ENCODE measurements at regions not wholly inside any gene's neighbourhood (a gene's known extent, or its start where the extent isn't known, plus 50 kb on each side); places are given as distances from the start of the nearest gene placed in this dataset.

GRCh38 chr10:111578076-111578475 lies 501.2 kb downstream of the ADRA2A start:
- no peak for DNase-seq
- 21 to 57% (median 44%) methylated on average over 2 to 3 of the region's 3 CpGs for WGBS, 5 donors
- intact Hi-C loops (cut with DNase I; ENCODE audit: low total_unique reads): no loop called here

GRCh38 chr10:111579473-111579872 lies 502.6 kb downstream of the ADRA2A start:
- intact Hi-C loops (cut with DNase I; ENCODE audit: low total_unique reads): no loop called here
- H3K9me3 ChIP-seq: no peaks in the 10 kb centered on the region

More at GRCh38 chr10:111578076-111578475, 501.2 kb downstream of the ADRA2A start:
- H3K36me3 ChIP-seq: no peaks in the 10 kb centered on the region
- H3K27ac ChIP-seq: no peak overlapping the region
- H3K4me1 ChIP-seq: no peaks in the 10 kb centered on the region
- peaks cover 0 to 9% (median 7%) of the 10 kb centered on the region in 8 donors for H3K9me3 ChIP-seq
- H3K4me3 ChIP-seq: no peak overlapping the region
- TF ChIP-seq POLR2A (IDR thresholded peaks at IDR 0.05) (no peak), CTCF (IDR thresholded peaks at IDR 0.05 in 8 of 11, conservative IDR thresholded peaks at IDR 0.05 in 3 of 11) (no peak), POLR2AphosphoS5 (IDR thresholded peaks at IDR 0.05) (no peak)
- no peaks in the 10 kb centered on the region for H3K27me3 ChIP-seq (replicated peaks in 1 of 7)

GRCh38 chr10:111590703-111591102 lies 513.9 kb downstream of the ADRA2A start:
- 25 to 79% (median 55%) methylated on average over 3 of the region's 3 CpGs for WGBS, 5 donors
- DNase-seq: no peak
- no peak for TF ChIP-seq POLR2A (IDR thresholded peaks at IDR 0.05)
- no peak for TF ChIP-seq POLR2AphosphoS5 (IDR thresholded peaks at IDR 0.05)
- no peak for TF ChIP-seq CTCF (IDR thresholded peaks at IDR 0.05 in 8 of 11, conservative IDR thresholded peaks at IDR 0.05 in 3 of 11)
- Histone ChIP-seq H3K27ac (no peak overlapping the region), H3K4me1 (no peaks in the 10 kb centered on the region), H3K27me3 (replicated peaks in 1 of 7) (no peaks in the 10 kb centered on the region), H3K9me3 (no peaks in the 10 kb centered on the region), H3K4me3 (no peak overlapping the region), H3K36me3 (no peaks in the 10 kb centered on the region)
- intact Hi-C loops (cut with DNase I; ENCODE audit: low total_unique reads): no loop called here

More at GRCh38 chr10:111579473-111579872, 502.6 kb downstream of the ADRA2A start:
- TF ChIP-seq CTCF (IDR thresholded peaks at IDR 0.05 in 8 of 11, conservative IDR thresholded peaks at IDR 0.05 in 3 of 11) (no peak), POLR2AphosphoS5 (IDR thresholded peaks at IDR 0.05) (no peak), POLR2A (IDR thresholded peaks at IDR 0.05) (no peak)
- Histone ChIP-seq H3K4me3 (no peak overlapping the region), H3K36me3 (no peaks in the 10 kb centered on the region), H3K27ac (no peak overlapping the region), H3K27me3 (replicated peaks in 1 of 7) (no peaks in the 10 kb centered on the region), H3K4me1 (no peaks in the 10 kb centered on the region)
- WGBS, 5 donors: 76 to 88% (median 83%) methylated on average over 1 of the region's 1 CpG
- DNase-seq: no peak

GRCh38 chr10:111593578-111593977 lies 516.7 kb downstream of the ADRA2A start:
- H3K4me3 ChIP-seq: no peak overlapping the region
- H3K27me3 ChIP-seq (replicated peaks in 1 of 7): no peaks in the 10 kb centered on the region
- intact Hi-C loops (cut with DNase I; ENCODE audit: low total_unique reads): no loop called here
- H3K36me3 ChIP-seq: no peaks in the 10 kb centered on the region
- H3K27ac ChIP-seq: no peak overlapping the region
- TF ChIP-seq POLR2A (IDR thresholded peaks at IDR 0.05): no peak
- TF ChIP-seq POLR2AphosphoS5 (IDR thresholded peaks at IDR 0.05): no peak
- TF ChIP-seq CTCF (IDR thresholded peaks at IDR 0.05 in 8 of 11, conservative IDR thresholded peaks at IDR 0.05 in 3 of 11): no peak
- no peak for DNase-seq
- WGBS, 5 donors: 81 to 92% (median 86%) methylated on average over 3 of the region's 3 CpGs
- H3K4me1 ChIP-seq: peaks cover 0 to 3% (median 0%) of the 10 kb centered on the region in 6 donors
- no peaks in the 10 kb centered on the region for H3K9me3 ChIP-seq

Data from spleen (tissue), 11 donors.